Natural killer cell (primary cell): ENCODE measurements at regions not wholly inside any gene's neighbourhood (a gene's known extent, or its start where the extent isn't known, plus 50 kb on each side); places are given as distances from the start of the nearest gene placed in this dataset.

Experiments used
- ATAC-seq, 3 donors: fragments of 150-1000 bp in 2 of 3; fragments of 200-7000 bp in 1 of 3; cut with Tn5 transposase; 1 replicate in 1 of 3; 2 replicates in 2 of 3; pipeline ENCODE4 v1.10.0; 2021; ENCODE audit warnings: mild to moderate bottlenecking in 2 of 3, moderate library complexity in 2 of 3
- DNase-seq, 2 donors: peaks; one replicate each; pipeline versions ENCODE4 v3.0.0 to v3.0.0-alpha.2; 2013 to 2021; ENCODE audit warnings: mixed read lengths in 1 of 2
- H3K27ac ChIP-seq: one replicate; pipeline ENCODE4 v1.5.1; 2013; ENCODE audit warnings: mild to moderate bottlenecking, low read length
- H3K27me3 ChIP-seq: one replicate; pipeline ENCODE4 v1.6.1; 2013; ENCODE audit warnings: low read length; ENCODE audit not compliant: control insufficient read depth, insufficient read depth
- H3K36me3 ChIP-seq: one replicate; pipeline ENCODE4 v1.6.1; 2013; ENCODE audit warnings: low read length; ENCODE audit not compliant: control insufficient read depth, insufficient read depth
- H3K4me1 ChIP-seq: one replicate; pipeline ENCODE4 v1.6.1; 2013; ENCODE audit warnings: low read length; ENCODE audit not compliant: control insufficient read depth, insufficient read depth
- H3K4me3 ChIP-seq: one replicate; pipeline ENCODE4 v1.5.1; 2013; ENCODE audit warnings: low read length
- H3K9me3 ChIP-seq: one replicate; pipeline ENCODE4 v1.6.1; 2013; ENCODE audit warnings: low read length; ENCODE audit not compliant: control insufficient read depth, insufficient read depth
- H3K27ac Mint-ChIP-seq, 2 donors: one replicate each; pipeline ENCODE4 v1.8.0; 2022; ENCODE audit warnings: mild to moderate bottlenecking in 2 of 2, mixed read lengths in 2 of 2, moderate library complexity in 1 of 2
- H3K27me3 Mint-ChIP-seq, 2 donors: one replicate each; pipeline ENCODE4 v1.8.0; 2022; ENCODE audit warnings: low read depth in 2 of 2, mixed read lengths in 2 of 2
- H3K36me3 Mint-ChIP-seq: one replicate; pipeline ENCODE4 v1.8.0; 2022; ENCODE audit warnings: mixed read lengths
- H3K4me1 Mint-ChIP-seq, 2 donors: one replicate each; pipeline ENCODE4 v1.8.0; 2022; ENCODE audit warnings: mixed read lengths in 2 of 2
- H3K4me3 Mint-ChIP-seq: one replicate; pipeline ENCODE4 v1.8.0; 2022; ENCODE audit warnings: mild to moderate bottlenecking, moderate library complexity, mixed read lengths
- H3K9me3 Mint-ChIP-seq, 2 donors: one replicate each; pipeline ENCODE4 v1.8.0; 2022; ENCODE audit warnings: mixed read lengths in 2 of 2
- CTCF ChIP-seq: fragments of 200-600 bp; IDR thresholded peaks from one replicate; pipeline ENCODE4 v1.8.0; 2022; ENCODE audit warnings: antibody characterized with exemption
- WGBS: methylation state at CpG from one replicate; pipeline ENCODE4 v1.1.7; 2013; ENCODE audit warnings: missing lambda C conversion rate; ENCODE audit not compliant: insufficient coverage; 5-methylcytosine and 5-hydroxymethylcytosine counted together
- intact Hi-C: fragments of 100-400 bp; cut with micrococcal nuclease; formaldehyde crosslinking; loops from one replicate; pipeline ENCODE4 v1.14.2; 2022

DNA sequence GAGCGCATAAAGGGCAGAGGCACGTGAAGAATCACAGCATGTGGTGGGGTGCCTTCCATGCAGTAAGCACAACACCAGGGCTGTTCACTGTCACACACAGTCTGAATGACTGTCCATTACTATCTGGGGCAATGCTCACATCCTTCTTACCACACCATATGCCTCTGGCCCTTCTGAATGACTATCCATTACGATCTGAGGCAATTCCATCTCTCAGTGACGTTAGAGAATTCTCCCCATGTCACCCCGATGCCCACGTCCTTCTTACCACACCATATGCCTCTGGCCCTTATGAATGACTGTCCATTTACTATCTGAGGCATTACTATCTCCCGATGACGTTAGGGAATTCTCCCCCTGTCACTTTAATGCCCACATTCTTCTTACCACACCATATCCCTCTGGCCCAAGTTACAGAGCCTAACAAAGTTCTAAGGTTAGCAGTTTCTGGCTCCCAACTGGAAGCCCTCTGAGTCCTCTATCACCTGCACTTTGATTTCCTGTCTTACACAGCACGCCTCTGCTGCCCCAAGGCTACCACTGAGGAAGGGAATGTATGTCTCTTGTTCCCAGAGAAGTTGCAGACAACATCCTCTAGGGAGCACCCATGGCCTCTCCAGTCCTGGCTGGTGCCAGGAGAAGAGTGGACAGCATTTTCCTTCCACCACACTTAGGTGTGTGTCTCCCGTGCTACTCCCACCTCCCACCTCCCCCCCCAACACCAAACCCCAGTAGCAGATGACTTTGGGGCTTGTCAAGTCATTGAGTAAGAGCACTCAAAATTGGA is 154.8 kb downstream of the COG6 start:
- Histone ChIP-seq H3K36me3 (no peaks in the 10 kb centered on the region), H3K4me3 (no peak overlapping the region), H3K9me3 (no peaks in the 10 kb centered on the region), H3K27me3 (no peaks in the 10 kb centered on the region), H3K4me1 (no peaks in the 10 kb centered on the region), H3K27ac (no peak overlapping the region)
- no peak for ATAC-seq
- Mint-ChIP-seq H3K36me3 (no peaks in the 10 kb centered on the region), H3K27me3 (peaks cover 7 to 9% of the 10 kb centered on the region in 2 donors), H3K4me3 (no peak overlapping the region), H3K4me1 (no peaks in the 10 kb centered on the region), H3K27ac (no peak overlapping the region), H3K9me3 (no peaks in the 10 kb centered on the region)
- 88% methylated on average over 10 of the region's 10 CpGs for WGBS
- intact Hi-C loops, result no loop called here
- DNase-seq, result no peak
- no peak for TF ChIP-seq CTCF

- H3K9me3 Mint-ChIP-seq, result no peaks in the 10 kb centered on the region
- intact Hi-C loops, result no loop called here
- no peak overlapping the region for H3K4me3 Mint-ChIP-seq
- Histone ChIP-seq H3K36me3 (no peaks in the 10 kb centered on the region), H3K4me3 (no peak overlapping the region), H3K27ac (no peak overlapping the region), H3K9me3 (no peaks in the 10 kb centered on the region), H3K4me1 (no peaks in the 10 kb centered on the region), H3K27me3 (no peaks in the 10 kb centered on the region)
- DNase-seq (no peak), ATAC-seq (peak in 2 of 3 donors; percentile 28 to 35)
- no peak overlapping the region for H3K27ac Mint-ChIP-seq
- 15% methylated on average over 6 of the region's 6 CpGs for WGBS
- H3K27me3 Mint-ChIP-seq, result peaks cover 7 to 9% of the 10 kb centered on the region in 2 donors
- H3K36me3 Mint-ChIP-seq, result no peaks in the 10 kb centered on the region
- no peaks in the 10 kb centered on the region for H3K4me1 Mint-ChIP-seq
- TF ChIP-seq CTCF, result no peak
Observed at GRCh38 chr13:39811051-39811450, 155.6 kb downstream of the COG6 start.

DNA sequence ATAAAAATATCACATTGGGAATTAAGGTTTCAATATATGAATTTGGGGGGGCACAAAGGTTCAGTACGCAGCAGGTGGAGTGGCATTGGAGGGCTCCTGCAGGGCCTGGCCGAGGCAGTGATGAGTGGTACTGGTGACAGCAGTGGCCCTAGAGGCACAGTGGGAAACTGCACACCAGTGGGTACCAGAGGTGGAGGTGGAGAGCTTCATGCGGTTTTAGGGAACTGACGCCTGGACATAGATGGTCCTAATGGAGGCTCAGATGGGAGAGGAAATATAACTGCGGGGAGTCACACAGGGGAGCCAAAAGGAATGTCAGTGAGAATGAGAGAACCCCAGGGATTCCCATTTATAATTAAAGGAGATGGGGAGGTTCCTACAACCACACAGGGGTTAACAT is 156.2 kb downstream of the COG6 start:
- peaks cover 7 to 15% of the 10 kb centered on the region in 2 donors for H3K27me3 Mint-ChIP-seq
- Histone ChIP-seq H3K36me3 (no peaks in the 10 kb centered on the region), H3K9me3 (no peaks in the 10 kb centered on the region), H3K27ac (no peak overlapping the region), H3K4me1 (no peaks in the 10 kb centered on the region), H3K4me3 (no peak overlapping the region), H3K27me3 (no peaks in the 10 kb centered on the region)
- no peak for TF ChIP-seq CTCF
- no peaks in the 10 kb centered on the region for H3K9me3 Mint-ChIP-seq
- 94% methylated on average over 5 of the region's 5 CpGs for WGBS
- no peaks in the 10 kb centered on the region for H3K36me3 Mint-ChIP-seq
- DNase-seq (no peak), ATAC-seq (no peak)
- H3K27ac Mint-ChIP-seq, result no peak overlapping the region
- H3K4me1 Mint-ChIP-seq, result no peaks in the 10 kb centered on the region
- intact Hi-C loops, result no loop called here
- H3K4me3 Mint-ChIP-seq, result no peak overlapping the region
